Stomach (tissue), 4 donors: ENCODE measurements at regions not wholly inside any gene's neighbourhood (a gene's known extent, or its start where the extent isn't known, plus 50 kb on each side); places are given as distances from the start of the nearest gene placed in this dataset.

Source experiments
- POLR2A ChIP-seq, 4 donors: fragments of 450-650 bp; IDR thresholded peaks; one replicate each; pipeline ENCODE4 v1.6.1; 2016; ENCODE audit warnings: antibody characterized with exemption in 4 of 4, control low read depth in 2 of 4, mild to moderate bottlenecking in 1 of 4, moderate library complexity in 1 of 4
- POLR2AphosphoS5 ChIP-seq, 3 donors: sonication (generic); formaldehyde crosslinking; IDR thresholded peaks; one replicate each; pipeline ENCODE4 v1.6.1; 2016; ENCODE audit warnings: antibody characterized with exemption in 3 of 3
- TF ChIP-seq, protein P1 (sequence below), 7 experiments: fragments of 450-650 bp in 4 of 7; fragments of 200-600 bp in 3 of 7; sonication (generic) in 3 of 7; IDR thresholded peaks; one replicate each; pipeline ENCODE4 v1.5.1; 2016 to 2019; ENCODE audit warnings: antibody characterized with exemption in 7 of 7, control low read depth in 2 of 7, mild to moderate bottlenecking in 1 of 7

DNA sequence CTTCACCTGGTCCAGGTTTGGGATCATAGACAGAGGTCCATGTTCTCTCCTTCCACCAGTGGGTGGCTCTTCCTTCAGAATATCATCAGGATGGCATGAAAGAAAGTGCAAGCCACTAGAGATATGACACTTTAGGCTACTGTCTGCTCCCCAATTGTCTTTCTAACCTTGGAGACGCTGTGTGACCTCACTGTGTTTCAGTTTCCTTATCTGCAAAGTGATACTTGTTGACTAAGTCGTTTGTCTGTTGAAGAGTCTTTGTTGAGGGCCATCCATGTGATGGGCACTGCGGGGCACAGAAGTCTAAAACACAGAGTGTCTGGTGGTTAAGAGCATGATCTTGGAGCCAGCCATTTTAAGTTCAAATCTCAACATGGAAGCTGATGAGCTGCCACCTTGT is 259.9 kb upstream of the THSD7B start:
- TF ChIP-seq POLR2A (IDR thresholded peaks at IDR 0.05): no peak
- TF ChIP-seq, protein P1, sequence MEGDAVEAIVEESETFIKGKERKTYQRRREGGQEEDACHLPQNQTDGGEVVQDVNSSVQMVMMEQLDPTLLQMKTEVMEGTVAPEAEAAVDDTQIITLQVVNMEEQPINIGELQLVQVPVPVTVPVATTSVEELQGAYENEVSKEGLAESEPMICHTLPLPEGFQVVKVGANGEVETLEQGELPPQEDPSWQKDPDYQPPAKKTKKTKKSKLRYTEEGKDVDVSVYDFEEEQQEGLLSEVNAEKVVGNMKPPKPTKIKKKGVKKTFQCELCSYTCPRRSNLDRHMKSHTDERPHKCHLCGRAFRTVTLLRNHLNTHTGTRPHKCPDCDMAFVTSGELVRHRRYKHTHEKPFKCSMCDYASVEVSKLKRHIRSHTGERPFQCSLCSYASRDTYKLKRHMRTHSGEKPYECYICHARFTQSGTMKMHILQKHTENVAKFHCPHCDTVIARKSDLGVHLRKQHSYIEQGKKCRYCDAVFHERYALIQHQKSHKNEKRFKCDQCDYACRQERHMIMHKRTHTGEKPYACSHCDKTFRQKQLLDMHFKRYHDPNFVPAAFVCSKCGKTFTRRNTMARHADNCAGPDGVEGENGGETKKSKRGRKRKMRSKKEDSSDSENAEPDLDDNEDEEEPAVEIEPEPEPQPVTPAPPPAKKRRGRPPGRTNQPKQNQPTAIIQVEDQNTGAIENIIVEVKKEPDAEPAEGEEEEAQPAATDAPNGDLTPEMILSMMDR (IDR thresholded peaks at IDR 0.05): no peak
- TF ChIP-seq POLR2AphosphoS5 (IDR thresholded peaks at IDR 0.05): no peak
